CD14-positive monocyte (primary cell): ENCODE measurements at regions not wholly inside any gene's neighbourhood (a gene's known extent, or its start where the extent isn't known, plus 50 kb on each side); places are given as distances from the start of the nearest gene placed in this dataset.

ENCODE experiments used
- DNase-seq, 3 donors: peaks; one replicate each; pipeline ENCODE4 v3.0.0-alpha.2; 2011 to 2022
- H2AFZ ChIP-seq: 2 replicates; pipeline ENCODE4 v1.6.0; 2012; ENCODE audit warnings: mild to moderate bottlenecking, low read depth, low read length, inconsistent platforms; ENCODE audit not compliant: insufficient read depth, poor library complexity, severe bottlenecking
- H3K27ac ChIP-seq, 2 donors: 1 replicate in 1 of 2; 2 replicates in 1 of 2; pipeline ENCODE4 v1.5.1; 2012 to 2013; ENCODE audit warnings: low read length in 2 of 2, control low read depth in 1 of 2, inconsistent platforms in 1 of 2, low read depth in 1 of 2, mild to moderate bottlenecking in 1 of 2
- H3K27me3 ChIP-seq, 2 donors: one replicate each; pipeline versions ENCODE4 v1.6.0 to v1.6.1; 2011 to 2013; ENCODE audit warnings: low read length in 2 of 2; ENCODE audit not compliant: control insufficient read depth in 2 of 2, insufficient read depth in 2 of 2
- H3K36me3 ChIP-seq, 2 donors: replicated peaks in 1 of 2; 1 replicate in 1 of 2; 2 replicates in 1 of 2; pipeline versions ENCODE4 v1.5.1 to v1.6.1; 2012 to 2013; ENCODE audit warnings: low read length in 2 of 2, control low read depth in 1 of 2, inconsistent platforms in 1 of 2, mild to moderate bottlenecking in 1 of 2; ENCODE audit not compliant: insufficient read depth in 2 of 2, control insufficient read depth in 1 of 2
- H3K4me1 ChIP-seq, 2 donors: 1 replicate in 1 of 2; 2 replicates in 1 of 2; pipeline versions ENCODE4 v1.5.1 to v1.6.1; 2012 to 2013; ENCODE audit warnings: low read length in 2 of 2, control low read depth in 1 of 2, inconsistent platforms in 1 of 2, mild to moderate bottlenecking in 1 of 2, moderate library complexity in 1 of 2; ENCODE audit not compliant: insufficient read depth in 2 of 2, control insufficient read depth in 1 of 2
- H3K4me2 ChIP-seq: replicated peaks from 2 replicates; pipeline ENCODE3; 2012; ENCODE audit warnings: low read length, moderate library complexity, mild to moderate bottlenecking; ENCODE audit not compliant: poor library complexity, severe bottlenecking; ENCODE audit errors: extremely low read depth
- H3K4me3 ChIP-seq, 3 experiments: fragments of 200-600 bp in 1 of 3; sonication (generic) in 1 of 3; replicated peaks in 1 of 3; 1 replicate in 2 of 3; 2 replicates in 1 of 3; pipeline ENCODE4 v1.5.1; 2011 to 2013; ENCODE audit warnings: low read length in 3 of 3, mild to moderate bottlenecking in 3 of 3, control low read depth in 2 of 3, low read depth in 2 of 3, inconsistent platforms in 1 of 3, moderate library complexity in 1 of 3
- H3K79me2 ChIP-seq: 2 replicates; pipeline ENCODE4 v1.6.0; 2012; ENCODE audit warnings: mild to moderate bottlenecking, control low read depth, inconsistent platforms, low read length, moderate library complexity; ENCODE audit not compliant: insufficient read depth
- H3K9ac ChIP-seq: 2 replicates; pipeline ENCODE4 v1.6.0; 2017; ENCODE audit warnings: low read length, mild to moderate bottlenecking; ENCODE audit not compliant: insufficient read depth, poor library complexity, severe bottlenecking
- H3K9me3 ChIP-seq, 2 donors: replicated peaks in 1 of 2; 1 replicate in 1 of 2; 2 replicates in 1 of 2; pipeline versions ENCODE4 v1.5.1 to v1.6.1; 2012 to 2013; ENCODE audit warnings: low read length in 2 of 2, control low read depth in 1 of 2; ENCODE audit not compliant: control insufficient read depth in 1 of 2, insufficient read depth in 1 of 2
- H4K20me1 ChIP-seq: 2 replicates; pipeline ENCODE4 v1.6.0; 2012; ENCODE audit warnings: mild to moderate bottlenecking, low read length, control low read depth, moderate library complexity; ENCODE audit not compliant: insufficient read depth
- H3K27ac Mint-ChIP-seq, 7 donors: one replicate each; pipeline ENCODE4 v1.8.0; 2020; ENCODE audit warnings: mild to moderate bottlenecking in 7 of 7, mixed read lengths in 7 of 7, moderate library complexity in 6 of 7, inconsistent platforms in 2 of 7
- H3K27me3 Mint-ChIP-seq, 3 donors: one replicate each; pipeline ENCODE4 v1.8.0; 2021 to 2022; ENCODE audit warnings: low read depth in 3 of 3, mild to moderate bottlenecking in 3 of 3, mixed read lengths in 3 of 3, moderate library complexity in 3 of 3, inconsistent platforms in 1 of 3
- H3K36me3 Mint-ChIP-seq, 2 donors: one replicate each; pipeline ENCODE4 v1.8.0; 2020; ENCODE audit warnings: mixed read lengths in 2 of 2, inconsistent platforms in 1 of 2, mild to moderate bottlenecking in 1 of 2
- H3K4me1 Mint-ChIP-seq: one replicate; pipeline ENCODE4 v1.8.0; 2020; ENCODE audit warnings: mild to moderate bottlenecking, mixed read lengths
- H3K4me3 Mint-ChIP-seq, 2 donors: one replicate each; pipeline ENCODE4 v1.8.0; 2020; ENCODE audit warnings: mild to moderate bottlenecking in 2 of 2, mixed read lengths in 2 of 2, moderate library complexity in 1 of 2
- H3K9me3 Mint-ChIP-seq, 7 donors: one replicate each; pipeline ENCODE4 v1.8.0; 2020 to 2022; ENCODE audit warnings: mixed read lengths in 7 of 7, mild to moderate bottlenecking in 6 of 7, moderate library complexity in 6 of 7, inconsistent platforms in 2 of 7
- WGBS: methylation state at CpG from one replicate; pipeline ENCODE4 v1.1.5; 2013; ENCODE audit warnings: missing lambda C conversion rate; ENCODE audit not compliant: insufficient coverage; 5-methylcytosine and 5-hydroxymethylcytosine counted together
- intact Hi-C, 2 donors: fragments of 100-400 bp; cut with micrococcal nuclease; formaldehyde crosslinking; loops; one replicate each; pipeline versions ENCODE4 v1.15.0 to v1.15.1; 2023
- TF ChIP-seq, protein P1 (sequence below): fragments of 200-600 bp; IDR thresholded peaks from one replicate; pipeline ENCODE4 v1.8.0; 2022; ENCODE audit warnings: antibody characterized with exemption, mild to moderate bottlenecking

DNA sequence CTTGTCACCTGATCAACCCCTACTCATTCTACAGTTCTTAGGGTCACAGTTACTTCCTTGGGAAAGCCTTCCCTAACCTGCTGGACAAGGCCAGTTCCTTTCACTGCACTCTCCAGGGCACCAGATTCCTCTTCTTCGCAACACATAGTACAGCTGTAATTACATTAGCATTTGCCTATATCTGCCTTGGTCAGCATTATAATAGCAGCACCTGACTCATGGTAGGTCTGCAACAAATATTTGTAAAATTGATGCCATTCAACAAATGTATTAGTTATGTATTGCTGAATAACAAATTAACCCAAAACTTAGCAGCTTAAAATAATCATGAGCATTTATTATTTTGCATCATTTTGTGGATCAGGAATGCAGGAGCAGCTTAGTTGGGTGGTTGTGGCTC lies 193.0 kb downstream of the IRX5 start:
- Histone ChIP-seq H3K9me3 (no peaks in the 10 kb centered on the region), H3K27me3 (no peaks in the 10 kb centered on the region), H3K79me2 (no peaks in the 10 kb centered on the region), H3K4me1 (no peaks in the 10 kb centered on the region), H3K4me3 (no peak overlapping the region), H3K27ac (no peak overlapping the region), H3K36me3 (no peaks in the 10 kb centered on the region), H3K9ac (no peak overlapping the region), H2AFZ (no peak overlapping the region), H3K4me2 (no peak overlapping the region), H4K20me1 (no peaks in the 10 kb centered on the region)
- Mint-ChIP-seq H3K9me3 (peaks cover 0 to 5% (median 2%) of the 10 kb centered on the region in 7 donors), H3K4me1 (no peaks in the 10 kb centered on the region), H3K4me3 (no peak overlapping the region), H3K36me3 (no peaks in the 10 kb centered on the region), H3K27ac (no peak overlapping the region), H3K27me3 (peaks cover 2 to 7% (median 5%) of the 10 kb centered on the region in 3 donors)
- no peak for DNase-seq
- TF ChIP-seq, protein P1, sequence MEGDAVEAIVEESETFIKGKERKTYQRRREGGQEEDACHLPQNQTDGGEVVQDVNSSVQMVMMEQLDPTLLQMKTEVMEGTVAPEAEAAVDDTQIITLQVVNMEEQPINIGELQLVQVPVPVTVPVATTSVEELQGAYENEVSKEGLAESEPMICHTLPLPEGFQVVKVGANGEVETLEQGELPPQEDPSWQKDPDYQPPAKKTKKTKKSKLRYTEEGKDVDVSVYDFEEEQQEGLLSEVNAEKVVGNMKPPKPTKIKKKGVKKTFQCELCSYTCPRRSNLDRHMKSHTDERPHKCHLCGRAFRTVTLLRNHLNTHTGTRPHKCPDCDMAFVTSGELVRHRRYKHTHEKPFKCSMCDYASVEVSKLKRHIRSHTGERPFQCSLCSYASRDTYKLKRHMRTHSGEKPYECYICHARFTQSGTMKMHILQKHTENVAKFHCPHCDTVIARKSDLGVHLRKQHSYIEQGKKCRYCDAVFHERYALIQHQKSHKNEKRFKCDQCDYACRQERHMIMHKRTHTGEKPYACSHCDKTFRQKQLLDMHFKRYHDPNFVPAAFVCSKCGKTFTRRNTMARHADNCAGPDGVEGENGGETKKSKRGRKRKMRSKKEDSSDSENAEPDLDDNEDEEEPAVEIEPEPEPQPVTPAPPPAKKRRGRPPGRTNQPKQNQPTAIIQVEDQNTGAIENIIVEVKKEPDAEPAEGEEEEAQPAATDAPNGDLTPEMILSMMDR = no peak
- no CpG with 5 or more reads among the region's 1 CpG for WGBS
- intact Hi-C loops = no loop called here

DNA sequence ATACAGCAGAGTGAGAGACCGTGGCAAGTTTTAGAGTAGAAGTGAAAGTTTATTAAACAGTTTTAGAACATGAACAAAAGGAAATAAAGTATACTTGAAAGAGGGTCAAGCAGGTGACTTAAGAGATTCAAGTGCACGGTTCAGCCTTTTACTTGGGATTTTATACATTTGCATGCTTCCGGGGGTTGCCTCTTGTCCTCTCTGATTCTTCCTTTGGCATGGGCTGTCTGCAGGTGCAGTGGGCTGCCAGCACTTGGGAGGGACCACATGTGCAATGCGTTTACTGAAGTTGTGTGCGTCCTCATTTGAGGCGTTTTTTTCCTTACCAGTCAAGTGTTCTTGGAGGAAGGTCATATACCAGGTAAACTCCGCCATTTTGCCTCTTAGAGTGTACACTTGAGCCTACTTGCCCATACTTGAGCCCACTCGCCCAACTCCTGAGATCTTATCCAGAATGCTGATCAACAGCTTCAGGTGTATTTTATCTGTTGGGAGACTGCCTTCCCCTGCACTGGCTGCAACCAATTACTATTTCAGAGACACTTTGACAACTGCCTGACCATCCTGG lies 195.2 kb downstream of the IRX5 start:
- no peaks in the 10 kb centered on the region for H3K9me3 ChIP-seq
- DNase-seq = no peak
- H2AFZ ChIP-seq = no peak overlapping the region
- 91% methylated on average over 7 of the region's 8 CpGs for WGBS
- Mint-ChIP-seq H3K27me3 (peaks cover 1 to 3% (median 2%) of the 10 kb centered on the region in 3 donors), H3K4me3 (peak overlapping the region in 1 of 2 donors; percentile 32), H3K27ac (no peak overlapping the region), H3K4me1 (no peaks in the 10 kb centered on the region), H3K9me3 (peaks cover 0 to 5% (median 2%) of the 10 kb centered on the region in 7 donors), H3K36me3 (no peaks in the 10 kb centered on the region)
- no peaks in the 10 kb centered on the region for H3K4me1 ChIP-seq
- H3K36me3 ChIP-seq = no peaks in the 10 kb centered on the region
- no peak overlapping the region for H3K9ac ChIP-seq
- no peak overlapping the region for H3K27ac ChIP-seq
- no peak overlapping the region for H3K4me2 ChIP-seq
- H3K4me3 ChIP-seq = no peak overlapping the region
- TF ChIP-seq, protein P1 = no peak
- no peaks in the 10 kb centered on the region for H3K27me3 ChIP-seq
- no peaks in the 10 kb centered on the region for H3K79me2 ChIP-seq
- no peaks in the 10 kb centered on the region for H4K20me1 ChIP-seq
- intact Hi-C loops = no loop called here
